DMS153 treated with DMSO at 0.1 percent for 48 hours (cell line): ENCODE measurements at regions not wholly inside any gene's neighbourhood (a gene's known extent, or its start where the extent isn't known, plus 50 kb on each side); places are given as distances from the start of the nearest gene placed in this dataset.
A peak's percentile ranks its signal among the peaks of the same experiment; 100 is the strongest.

ENCODE experiments used
- DNase-seq: peaks from one replicate; lab custom pipeline; 2025; ENCODE audit not compliant: unreplicated experiment; lab: John Stamatoyannopoulos, UW

DNA sequence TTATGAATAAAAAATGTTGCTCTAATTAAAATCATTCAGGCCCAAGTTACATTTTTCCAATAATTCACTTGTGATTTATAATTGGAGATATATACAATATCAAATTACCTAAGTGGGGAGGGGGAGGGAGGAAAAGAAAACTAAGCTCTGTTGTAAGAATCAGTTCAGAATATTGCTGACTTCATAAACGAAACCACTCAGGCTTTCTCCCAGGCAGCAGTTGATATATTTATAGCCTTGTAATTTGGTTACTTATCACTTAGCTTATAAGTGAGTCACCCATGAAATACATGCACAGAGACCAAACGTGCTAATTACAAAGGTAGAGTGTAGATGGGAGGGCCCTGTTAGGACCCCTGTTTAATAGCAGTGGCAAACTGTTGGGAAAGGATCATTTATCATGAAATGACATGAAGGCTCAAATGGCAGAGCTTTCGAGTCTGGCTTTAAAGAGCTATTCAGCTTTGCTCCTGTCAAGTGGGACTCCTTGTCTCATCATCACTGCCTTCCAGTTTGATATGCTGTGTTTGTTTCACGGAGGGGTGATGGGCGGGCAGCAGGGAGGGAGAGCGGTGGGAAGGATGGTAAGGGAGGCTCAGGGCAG is 105.6 kb upstream of the PGRMC2 start:
- peak; percentile 62 for DNase-seq

DNA sequence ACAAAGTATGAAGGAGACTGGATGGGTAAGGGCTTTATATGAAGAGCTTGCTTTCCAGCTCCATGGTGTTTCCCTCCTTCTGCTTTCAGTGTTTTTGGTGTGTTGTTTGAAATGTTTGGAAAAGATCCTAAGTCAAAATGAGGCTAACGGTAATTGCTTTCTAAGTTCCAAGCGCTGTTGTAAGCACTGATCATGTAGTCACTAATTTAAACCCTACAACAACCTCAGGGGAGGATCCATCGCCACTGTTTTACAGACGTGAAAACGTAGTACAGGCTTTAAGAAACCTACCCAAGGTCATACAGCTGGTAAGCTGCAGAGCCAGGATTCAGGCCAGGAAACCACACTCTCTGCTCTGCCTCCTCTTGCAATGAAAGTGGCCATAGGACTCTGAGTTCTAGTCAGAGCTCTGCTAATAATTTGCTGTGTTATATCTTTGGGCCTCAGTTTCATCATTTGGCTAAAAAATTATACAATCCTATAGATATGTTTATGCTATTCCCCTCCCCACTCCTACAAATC is 102.9 kb upstream of the PGRMC2 start:
- DNase-seq: no peak

DNA sequence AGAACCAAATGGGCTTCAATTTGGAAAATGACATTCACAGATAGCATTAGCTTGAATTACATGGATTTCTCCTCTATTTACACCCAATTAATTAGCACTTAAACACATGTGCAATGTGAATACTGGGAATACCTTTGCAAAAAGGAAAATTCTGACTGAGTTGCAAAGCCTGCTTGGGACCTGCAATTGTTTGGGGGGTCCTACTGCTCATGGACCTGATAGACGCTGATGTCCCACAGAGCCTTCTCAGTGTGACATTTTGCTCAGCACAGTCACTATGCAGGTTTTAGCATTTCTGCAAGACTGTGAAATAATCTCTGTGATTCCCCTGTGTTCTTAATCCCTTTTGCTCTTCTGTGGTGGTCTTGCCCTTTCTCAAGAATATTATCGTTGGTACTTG is 101.2 kb upstream of the PGRMC2 start:
- no peak for DNase-seq

DNA sequence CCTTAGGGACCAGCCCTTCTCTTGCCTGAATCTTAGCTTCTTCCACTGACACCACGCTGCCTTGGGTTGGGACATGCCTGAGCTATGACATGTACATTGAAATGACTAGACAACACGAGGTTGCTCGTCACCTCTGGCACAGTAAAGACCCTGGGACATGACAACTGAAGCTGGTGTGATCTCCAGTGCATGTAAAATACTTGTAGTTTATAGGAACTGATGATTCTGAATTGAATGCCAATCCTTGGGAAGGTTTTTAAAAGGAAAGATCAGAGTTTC is 100.7 kb upstream of the PGRMC2 start:
- DNase-seq: no peak

DNA sequence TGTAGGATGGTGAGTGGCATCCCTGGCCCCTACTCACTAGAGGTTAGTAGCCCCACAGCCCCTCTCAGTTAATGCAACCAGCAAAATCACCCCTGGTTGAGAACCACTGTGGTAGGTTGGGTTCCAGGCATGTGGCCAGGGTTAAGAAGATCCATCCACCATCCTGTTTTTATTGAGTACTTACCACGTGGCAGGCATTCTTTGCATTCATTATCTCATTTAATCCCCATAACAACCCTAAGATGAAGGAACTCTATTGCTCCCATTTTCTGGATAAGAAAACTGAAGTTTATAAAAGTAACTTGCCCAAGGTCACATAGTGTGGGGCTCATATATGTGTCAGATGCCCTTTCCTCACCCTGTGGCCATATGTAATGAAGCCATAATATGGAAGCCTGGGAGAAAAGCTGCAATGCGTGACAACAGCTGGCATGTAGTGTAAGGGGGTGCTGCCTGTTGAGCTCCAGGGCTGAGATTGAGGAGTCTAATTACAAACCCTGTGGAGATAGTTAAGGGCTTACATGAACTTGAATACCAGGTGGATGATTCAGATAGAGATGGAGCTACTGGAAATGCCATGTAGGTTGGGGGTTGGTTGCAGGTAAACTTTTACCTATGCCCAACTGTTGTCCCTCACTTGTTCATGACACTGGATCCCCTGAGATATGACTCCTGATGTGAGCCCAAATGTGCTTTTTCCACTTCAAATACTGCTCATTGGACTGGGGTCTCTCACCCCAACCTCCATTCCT is 100.2 kb upstream of the PGRMC2 start:
- no peak for DNase-seq

DNA sequence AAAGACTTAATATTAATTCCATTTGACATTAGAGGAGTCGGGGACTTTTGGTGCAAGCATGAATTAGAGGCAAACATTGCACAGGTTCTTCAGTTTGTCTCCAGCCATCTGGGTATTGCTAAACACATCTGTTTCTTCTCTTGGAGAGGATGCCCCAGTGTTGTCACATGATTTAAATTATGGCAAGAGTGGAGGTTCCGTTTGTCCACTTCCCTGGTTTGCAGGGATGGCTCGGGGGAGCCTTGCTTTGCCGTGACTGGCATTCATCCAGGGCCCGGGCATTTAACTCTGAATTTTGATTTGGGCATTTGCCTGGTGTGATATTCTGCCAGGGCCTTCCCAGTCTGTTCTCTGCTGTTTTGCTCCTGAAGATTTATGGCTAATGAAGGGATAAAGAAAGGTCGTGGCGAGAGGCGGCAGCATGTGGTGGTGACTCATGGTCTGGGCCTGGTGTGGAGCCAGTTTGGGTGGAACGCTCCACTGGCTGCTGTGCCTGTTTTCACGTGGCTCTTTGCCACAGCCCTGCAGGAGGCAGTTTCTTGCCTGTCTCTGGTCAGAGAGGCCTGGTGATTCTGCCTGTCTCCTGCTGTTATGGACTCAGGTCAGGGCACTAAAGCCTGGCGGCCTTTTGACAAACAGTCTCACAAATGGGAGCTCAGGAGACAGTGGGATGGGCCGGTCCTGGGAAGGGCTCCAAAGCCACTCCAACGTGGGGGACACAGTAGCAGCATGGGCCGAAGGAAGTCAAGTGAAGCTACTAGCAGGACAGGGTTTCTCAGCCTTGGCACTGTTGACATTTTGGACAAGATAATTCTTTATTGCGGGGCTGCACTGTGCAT is 99.4 kb upstream of the PGRMC2 start:
- peak; percentile 74 for DNase-seq

DNA sequence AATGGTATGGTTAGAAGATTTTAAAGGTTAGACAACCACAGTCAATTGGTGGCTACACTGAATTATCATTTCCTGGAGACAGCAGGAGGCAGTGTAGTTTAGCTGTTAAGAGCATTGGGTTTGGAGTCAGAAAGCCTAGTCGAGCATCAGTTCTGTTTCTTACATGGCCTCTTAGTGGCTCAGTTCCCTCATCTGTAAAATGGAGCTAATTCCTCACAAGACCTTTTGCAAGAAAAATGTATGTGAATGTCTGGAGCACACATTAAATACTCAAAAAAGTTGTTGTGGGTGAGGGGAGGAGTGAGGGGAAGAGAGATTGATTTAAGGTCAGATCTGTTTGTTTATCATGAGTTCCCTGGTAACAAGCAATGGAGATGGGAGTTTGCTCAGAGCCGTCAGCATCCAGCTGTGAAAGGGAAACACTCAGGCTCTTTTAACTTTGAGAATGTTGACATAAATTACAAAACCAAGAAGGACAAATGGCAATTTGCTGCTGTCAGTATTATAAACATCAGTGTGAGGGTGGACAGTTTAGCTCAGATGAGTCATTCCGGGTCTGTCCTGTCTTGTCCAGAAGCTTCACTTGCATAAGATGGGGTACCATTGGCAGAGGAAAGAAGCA is 98.2 kb upstream of the PGRMC2 start:
- peak; percentile 55 for DNase-seq

DNA sequence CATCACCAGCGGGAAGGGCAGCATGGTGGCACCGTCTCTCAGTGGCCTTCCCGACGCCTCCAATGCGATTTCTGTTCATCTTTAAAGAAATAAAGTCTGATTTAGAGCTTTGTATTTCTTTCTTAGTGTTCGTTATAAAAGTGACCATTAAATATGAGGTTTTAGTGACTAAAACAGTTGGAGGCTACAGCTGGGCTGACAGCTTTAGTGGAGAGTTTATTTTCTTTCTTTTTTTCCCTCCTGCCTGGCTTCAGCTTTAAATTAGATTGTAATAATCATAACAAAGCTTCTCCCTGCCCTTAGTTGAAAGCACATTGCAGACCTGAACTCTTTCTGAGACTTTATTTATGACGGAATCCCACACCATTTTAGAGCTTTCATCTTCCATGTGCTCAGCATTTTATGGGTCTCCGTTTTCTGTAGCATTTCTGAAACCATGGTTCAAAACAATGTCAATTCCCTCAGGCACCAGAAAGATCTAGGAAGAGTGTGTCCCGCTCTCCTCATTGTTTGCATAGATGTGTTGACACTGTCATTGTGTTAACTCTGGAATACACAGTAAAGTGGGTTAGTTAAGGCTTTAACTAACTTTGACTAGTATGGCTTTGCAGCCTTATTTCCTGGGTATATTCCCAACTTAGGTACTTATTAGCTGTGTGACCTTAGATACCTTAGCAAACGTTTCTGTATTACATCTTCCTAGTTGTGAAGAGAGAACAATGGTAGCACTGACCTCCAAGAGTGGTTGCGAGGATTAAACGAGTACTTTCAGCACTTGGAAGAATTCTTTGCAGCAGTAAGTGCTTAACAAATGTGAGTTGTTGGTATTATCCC is 97.4 kb upstream of the PGRMC2 start:
- no peak for DNase-seq

DNA sequence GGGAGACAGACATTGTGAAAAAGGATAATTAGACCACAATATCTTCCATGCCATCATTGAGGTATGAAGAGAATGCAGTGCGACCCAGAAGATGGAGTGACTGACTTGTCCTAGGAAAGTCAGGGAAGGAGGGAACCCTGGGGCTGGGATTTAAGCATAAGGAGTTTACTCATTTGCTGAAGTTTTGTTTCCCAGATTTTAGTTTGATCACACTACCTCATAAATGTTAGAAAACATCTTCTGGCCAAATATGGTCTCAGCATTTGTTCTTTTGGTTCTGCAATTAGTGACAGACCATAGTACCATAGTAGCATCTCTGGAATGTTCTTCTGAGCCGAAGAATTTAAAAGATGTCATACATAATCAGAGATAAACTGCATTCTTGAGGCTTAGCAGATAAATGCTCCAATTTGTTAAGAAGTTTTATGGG is 96.5 kb upstream of the PGRMC2 start:
- DNase-seq: no peak

DNA sequence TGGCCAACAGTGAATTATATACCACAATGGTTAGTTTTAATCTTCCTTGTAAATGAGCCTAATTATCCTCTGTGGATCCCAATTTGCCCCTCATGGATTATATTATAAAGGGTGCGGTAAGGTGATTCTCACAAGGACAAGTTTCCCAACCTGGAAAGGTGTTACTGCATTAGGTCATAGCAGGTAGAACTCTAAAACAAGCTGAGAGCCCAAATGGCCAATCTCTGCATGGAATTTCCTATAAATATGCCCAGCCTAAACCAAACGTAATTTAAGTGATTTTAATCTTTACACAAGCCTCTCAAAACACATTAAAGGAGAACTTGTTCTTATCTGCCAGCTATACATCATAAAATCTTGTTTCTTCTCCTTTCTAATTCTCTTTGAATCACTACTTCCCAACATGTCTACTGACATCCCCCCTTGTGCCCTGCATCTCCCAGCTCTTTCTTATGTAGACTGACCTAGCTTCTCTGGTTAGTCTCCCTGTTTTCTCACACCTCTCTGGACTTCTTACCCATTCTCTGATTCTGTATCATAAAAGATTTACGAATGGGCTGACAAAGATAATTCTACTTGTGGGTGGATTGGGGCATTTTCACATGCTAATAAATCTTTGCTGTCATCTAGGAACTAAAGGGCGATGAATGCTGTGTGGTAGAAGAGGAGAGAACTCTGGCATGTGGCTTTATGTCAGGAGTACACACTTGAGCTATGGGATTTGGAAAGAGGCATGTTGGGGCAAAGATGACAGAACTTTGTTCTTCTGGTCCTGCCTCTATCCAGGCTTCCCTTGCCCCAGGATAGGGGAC is 94.3 kb upstream of the PGRMC2 start:
- no peak for DNase-seq

DNA sequence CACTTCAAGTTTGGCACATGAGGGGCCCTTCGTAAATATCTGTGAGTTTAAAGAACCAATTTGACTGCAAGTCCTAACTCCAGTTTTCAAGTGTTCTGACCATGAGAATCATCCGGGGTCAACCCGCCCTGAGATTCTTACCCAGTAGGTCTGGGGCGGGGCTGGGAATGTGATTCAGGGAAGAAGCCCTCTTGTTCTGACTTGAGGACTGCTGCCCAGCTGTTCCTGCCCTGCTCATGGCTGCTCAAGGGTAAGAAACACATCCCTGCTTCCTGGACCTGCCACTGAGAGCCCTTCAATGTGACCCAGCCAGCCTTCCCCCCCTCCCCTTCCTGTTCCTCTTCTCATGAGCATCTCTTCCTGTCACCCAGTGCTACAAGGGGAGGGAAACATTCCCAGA is 92.7 kb upstream of the PGRMC2 start:
- DNase-seq: no peak

DNA sequence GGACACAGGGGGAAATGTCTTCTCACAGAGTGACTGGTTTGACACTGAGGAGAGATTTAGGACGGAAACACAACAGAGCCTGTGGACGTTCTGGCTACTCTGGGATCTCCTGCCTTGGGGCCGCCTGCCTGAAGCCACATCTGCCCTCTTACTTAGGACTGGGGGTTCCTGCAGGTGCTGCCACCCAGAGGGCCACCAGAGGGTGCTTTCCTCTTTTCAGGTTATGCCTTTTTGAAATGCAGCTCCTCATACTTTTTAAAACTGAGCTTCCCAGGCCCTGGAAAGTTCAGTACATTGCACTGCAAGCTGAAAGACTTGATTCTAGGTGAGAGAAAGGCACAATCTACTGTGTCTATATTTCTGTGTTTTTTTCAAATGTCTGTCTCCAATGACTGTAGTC is 92.2 kb upstream of the PGRMC2 start:
- no peak for DNase-seq

DNA sequence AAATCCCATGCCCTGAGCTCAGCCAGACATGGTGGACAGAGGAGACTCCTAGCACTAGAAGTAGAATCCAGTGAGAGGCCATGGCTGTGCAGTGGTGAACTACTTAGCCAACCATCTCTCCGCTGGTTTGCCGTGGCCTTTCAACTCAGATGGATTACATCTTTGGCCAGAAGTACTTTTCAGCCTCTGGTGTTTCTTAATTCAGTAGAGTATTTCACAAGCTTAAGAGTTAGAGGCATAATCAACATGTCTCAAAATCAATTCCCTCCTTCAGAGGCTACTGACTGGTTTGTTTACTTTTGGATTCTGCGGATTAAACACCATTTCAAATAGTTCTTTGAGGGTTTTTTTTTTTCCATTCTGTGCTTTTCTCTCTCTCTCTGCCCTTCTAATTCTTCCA is 91.1 kb upstream of the PGRMC2 start:
- DNase-seq: no peak

DNA sequence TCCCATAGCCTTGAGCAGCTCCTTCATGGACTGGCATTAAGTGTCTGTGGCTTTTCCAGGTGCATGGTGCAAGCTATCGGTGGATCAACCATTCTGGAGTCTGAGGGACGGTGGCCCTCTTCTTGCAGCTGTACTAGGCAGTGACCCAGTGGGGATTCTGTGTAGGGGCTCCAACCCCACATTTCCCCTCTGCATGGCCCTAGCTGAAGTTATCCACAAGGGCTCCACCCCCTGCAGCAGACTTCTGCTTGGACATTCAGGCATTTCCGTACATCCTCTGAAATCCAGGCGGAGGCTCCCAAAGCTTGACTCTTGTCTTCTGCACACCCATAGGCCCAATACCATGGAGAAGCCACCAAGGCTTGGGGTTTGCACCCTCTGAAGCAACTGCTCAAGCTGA is 89.3 kb upstream of the PGRMC2 start:
- DNase-seq: no peak

DNA sequence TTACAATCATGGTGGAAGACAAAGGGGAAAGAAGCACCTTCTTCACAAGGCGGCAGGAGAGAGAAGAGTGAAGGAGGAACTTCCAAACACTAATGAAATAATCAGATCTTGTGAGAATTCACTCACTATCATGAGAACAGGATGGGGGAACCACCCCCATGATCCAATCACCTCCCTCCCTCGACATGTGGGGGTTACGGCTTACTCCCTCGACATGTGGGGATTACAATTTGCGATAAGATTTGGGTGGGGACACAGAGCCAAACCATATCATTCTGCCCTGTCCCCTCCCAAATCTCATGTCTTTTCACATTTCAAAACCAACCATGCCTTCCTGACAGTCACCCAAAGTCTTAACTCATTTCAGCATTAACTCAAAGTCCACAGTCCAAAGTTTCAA is 88.7 kb upstream of the PGRMC2 start:
- DNase-seq: no peak

DNA sequence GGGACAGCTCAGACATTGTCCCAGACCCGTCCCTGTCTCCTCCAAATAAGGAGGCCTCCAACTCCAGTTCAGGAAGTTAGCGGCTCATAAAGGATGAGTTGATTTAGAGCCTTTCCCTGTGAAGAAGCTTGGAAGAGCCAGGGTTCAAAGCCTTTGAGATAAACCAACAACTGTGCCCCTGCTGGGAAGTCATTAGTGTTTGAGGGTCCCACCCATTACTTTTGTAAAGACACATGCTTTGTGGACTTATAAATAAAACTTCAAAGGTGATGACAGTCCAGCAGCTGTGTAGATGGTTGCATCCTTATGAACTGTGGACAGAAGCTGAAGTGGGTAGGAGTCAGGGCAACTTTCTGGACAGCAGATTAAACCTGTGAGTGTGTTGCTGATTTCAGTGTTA is 86.0 kb upstream of the PGRMC2 start:
- no peak for DNase-seq

DNA sequence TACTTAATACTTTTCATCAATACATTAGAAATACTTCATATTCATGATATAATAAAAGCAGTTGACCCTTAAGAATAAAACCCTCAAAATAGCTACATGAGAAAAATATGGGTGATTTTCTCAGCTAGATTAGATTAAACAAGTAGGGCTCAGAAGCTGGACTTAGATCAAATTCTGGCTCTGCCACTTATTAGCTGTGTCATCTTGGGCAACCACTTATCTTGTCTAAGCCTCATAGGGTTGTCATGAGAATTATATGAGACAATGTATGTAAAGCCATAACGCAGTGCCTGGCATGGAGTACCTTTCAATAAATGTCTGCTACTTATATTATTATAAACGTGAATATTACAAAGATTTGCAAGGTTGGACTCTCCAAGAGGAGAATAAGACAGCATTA is 84.3 kb upstream of the PGRMC2 start:
- DNase-seq: no peak

DNA sequence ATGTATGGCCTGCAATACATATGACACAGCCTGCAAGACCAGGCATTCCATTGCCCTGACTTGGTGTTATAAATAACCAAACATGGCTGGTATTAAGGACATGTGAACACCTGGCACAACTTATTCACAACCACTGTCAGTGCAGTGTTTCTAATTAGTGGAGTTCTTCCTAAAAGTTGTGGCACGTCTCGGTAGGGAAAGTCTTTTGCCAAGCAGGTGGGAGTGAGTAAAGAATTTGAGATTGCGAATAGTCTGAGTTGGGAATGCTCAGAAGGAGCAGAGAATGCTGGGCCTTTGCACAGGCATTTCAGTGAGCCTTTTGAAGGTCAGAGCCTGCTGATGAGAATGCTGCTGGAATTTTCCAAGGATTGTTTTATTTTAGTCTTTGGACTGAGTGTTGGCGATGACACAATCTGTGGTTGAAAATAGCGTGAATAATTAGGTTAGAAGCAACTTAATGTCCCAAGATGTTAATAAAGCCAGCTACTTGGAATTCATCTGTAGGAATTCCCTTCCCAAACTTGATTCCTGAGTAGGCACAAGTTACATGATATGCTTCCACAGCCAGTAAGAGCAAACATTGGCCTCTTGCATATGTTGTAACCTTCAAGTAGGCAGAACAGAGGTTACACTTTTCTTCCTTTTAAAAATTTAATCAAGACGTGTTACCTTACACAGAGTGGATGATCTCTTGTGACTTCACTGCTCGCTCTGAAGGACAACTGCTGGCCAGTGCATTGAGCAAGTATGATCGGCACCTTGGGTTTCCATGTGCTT is 83.6 kb upstream of the PGRMC2 start:
- DNase-seq: no peak

DNA sequence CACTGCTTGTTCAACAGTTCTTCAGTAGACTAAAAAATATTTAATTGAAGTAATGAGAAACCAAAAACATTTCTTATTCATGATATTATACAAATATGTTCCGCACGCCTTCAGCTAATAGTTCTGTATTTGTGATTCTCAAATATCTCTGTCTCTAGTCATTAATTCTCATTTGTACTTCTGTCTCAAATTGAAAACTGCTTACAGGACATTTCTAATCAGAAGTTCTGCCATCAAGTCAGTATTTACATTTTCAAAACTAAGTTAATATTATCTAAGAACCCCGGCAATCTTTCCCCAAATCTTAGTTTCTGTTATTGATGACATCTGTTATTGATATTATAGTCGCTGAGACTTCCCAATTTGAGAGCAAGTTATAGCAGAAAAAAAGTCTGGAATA is 78.6 kb upstream of the PGRMC2 start:
- DNase-seq: no peak
